CD4-positive, alpha-beta T cell treated with Interleukin-15 for 1 hour (primary cell): ENCODE measurements at regions not wholly inside any gene's neighbourhood (a gene's known extent, or its start where the extent isn't known, plus 50 kb on each side); places are given as distances from the start of the nearest gene placed in this dataset.
"Not testable (repeated sequence)": the region's sequence is repeated elsewhere in the genome, so short reads cannot be mapped to it uniquely, and the experiment has no call there.

Source experiments
- DNase-seq: peaks from one replicate; pipeline ENCODE4 v3.0.0-alpha.2; 2020

DNA sequence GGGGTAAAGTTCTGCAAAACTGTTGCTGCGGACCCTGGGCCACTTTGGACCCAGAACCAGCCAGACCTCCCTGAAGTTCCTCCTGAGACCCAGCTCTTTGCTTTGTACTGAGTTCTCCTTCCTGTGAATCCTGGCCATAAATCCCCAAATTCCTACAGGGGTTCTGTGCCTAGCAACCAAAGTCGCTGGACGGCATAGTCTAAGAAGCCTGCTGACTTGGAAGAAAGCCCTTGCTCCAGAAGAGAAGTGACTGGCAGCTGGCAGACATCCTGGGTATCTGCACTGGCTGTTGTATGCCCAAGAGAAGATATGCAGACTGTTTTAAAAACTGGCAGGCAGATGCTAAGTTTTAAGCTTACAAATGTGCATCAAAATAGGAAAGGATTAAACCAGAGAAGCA is 99.9 kb upstream of the SLC24A4 start:
- no peak for DNase-seq

DNA sequence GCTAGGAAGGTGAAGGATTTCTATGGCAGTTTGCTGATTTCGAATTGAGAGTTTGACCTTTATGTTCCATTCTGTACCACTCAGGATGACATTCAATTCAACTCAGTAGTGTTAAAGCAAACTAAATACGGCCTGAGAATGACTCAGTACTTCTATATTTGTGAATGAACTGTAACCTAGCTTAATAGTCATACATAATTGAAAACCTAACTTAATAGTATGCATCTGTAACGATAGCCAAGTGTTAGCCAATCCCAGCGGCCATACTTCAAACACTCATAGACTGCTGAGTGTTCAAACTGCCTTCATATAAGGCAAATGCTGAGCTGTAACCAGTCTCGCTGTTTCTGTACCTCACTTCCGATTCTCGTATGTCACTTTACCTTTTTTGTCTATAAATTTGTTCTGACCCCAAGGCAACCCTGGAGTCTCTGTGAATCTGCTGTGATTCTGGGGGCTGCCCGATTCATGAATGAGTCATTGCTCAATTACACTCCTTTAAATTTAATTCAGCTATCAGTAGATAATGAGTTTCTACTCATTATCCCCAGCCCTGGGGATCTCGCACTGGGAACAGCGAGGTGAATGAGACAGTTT is 98.5 kb upstream of the SLC24A4 start:
- DNase-seq = no peak

DNA sequence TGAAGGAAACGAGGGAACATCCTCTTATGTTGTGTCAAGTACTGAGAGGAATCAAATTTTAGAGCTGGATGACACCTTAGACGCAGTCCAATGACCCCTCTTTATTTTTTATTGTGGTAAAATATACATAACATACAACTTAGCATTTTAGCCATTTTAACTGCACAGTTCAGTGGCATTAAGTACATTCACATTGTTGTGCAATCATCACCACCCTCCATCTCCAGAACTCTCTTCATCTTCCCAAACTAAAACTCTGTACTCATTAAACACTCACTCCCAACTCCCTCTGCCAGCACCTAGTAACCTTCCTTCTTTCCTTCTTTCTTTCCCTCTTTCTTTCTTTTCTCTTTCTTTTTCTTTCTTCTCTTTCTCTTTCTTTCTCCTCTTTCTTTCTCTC is 97.2 kb upstream of the SLC24A4 start:
- no peak for DNase-seq

GRCh38 chr14:92226166-92226565 is 96.8 kb upstream of the SLC24A4 start:
- not testable (repeated sequence) for DNase-seq

DNA sequence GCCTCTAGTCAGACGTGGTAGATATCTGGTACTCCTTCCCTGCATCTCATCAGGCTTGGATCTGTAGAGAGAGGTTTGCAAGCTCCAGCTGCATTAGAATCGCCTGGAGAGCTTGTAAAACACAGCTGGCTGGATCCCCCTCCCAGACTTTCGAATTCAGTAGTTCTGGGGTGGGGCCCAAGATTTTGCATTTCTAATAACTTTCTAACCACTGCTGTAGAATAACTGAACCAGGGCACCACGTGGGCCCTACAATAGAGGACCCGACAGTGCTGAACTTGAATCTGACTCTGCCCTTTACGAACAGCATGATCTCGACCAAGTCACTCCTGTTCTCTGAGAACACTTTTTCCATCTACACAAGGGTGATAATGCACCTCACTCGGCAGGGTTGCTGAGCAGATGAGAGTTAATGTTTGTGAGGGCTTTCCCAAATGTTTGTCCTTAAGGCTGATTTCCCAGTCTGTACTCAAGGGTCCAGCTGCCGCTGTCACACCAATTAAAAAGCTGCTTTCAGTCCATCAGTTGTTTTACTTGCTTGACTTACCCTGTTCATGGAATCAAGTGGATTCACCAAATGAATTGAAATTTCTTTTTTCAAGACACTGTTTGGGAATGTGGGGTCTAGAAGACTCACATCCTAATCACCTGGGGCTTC is 86.6 kb upstream of the SLC24A4 start:
- DNase-seq = no peak

DNA sequence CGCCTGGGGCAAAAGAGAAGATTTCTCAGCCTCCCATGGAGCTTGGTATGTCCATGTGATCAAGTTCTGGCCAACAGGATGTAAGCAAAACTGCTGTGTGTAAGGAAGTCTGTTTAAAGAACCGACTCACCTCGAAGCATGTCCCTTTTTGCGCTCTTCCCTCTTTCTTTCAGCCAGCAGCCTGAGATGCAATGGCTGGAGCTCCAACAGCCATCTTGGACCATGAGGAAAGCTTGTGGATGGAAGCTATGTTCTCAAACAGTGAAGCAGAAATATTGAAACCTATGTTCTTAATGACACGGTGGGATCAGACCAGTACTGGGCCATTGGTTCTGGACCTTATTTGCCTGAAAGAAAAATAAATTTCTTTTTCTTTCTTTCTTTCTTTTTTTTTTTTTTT is 82.3 kb upstream of the SLC24A4 start:
- DNase-seq = no peak

- DNase-seq = no peak
These were observed 80.9 kb upstream of the SLC24A4 start for GRCh38 chr14:92241966-92242595.

- no peak for DNase-seq
These were observed 78.2 kb upstream of the SLC24A4 start for GRCh38 chr14:92244805-92245204.

- DNase-seq = peak; percentile 43
These were observed 75.6 kb upstream of the SLC24A4 start for GRCh38 chr14:92247341-92247740.

- no peak for DNase-seq
These were observed 75.0 kb upstream of the SLC24A4 start for GRCh38 chr14:92247947-92248346.

DNA sequence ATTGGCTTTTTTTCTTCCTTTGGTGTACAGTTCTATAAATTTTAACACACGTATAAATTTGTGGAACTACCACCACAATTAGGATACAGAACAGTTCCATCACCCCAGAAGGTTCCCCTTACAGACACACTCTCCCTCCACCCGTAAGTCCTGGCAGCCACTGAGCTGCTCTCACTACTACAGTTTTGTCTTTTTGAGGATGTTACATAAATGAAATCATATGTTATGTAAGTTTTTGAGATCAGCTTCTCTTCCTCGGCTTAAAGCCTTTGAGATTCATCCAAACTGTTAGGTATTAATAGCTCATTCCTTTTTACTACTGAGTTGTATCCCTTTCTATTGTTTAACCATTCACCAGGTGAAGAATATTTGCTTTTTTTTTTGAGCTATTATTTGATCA is 74.3 kb upstream of the SLC24A4 start:
- peak; percentile 42 for DNase-seq

DNA sequence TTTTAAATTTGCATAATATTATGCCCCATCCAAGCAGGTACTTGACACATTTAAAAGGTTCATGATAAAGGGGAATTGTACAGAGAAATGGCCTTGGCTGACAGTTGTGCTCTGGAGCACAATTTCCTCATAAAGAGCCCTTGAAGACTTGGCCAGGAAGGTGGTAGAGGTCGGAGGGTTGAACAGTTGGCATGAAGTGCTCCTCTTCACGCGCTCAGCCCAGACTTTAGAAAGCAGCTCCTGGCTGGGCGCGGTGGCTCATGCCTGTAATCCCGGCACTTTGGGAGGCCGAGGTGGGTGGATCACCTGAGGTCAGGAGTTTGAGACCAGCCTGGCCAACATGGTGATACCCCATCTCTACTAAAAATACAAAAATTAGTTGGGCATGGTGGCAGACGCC is 72.6 kb upstream of the SLC24A4 start:
- DNase-seq = not testable (repeated sequence)

GRCh38 chr14:92252323-92252722 is 70.6 kb upstream of the SLC24A4 start:
- no peak for DNase-seq

- DNase-seq = no peak
These were observed 69.5 kb upstream of the SLC24A4 start for GRCh38 chr14:92253381-92253894.

GRCh38 chr14:92254786-92255185 is 68.2 kb upstream of the SLC24A4 start:
- no peak for DNase-seq

DNA sequence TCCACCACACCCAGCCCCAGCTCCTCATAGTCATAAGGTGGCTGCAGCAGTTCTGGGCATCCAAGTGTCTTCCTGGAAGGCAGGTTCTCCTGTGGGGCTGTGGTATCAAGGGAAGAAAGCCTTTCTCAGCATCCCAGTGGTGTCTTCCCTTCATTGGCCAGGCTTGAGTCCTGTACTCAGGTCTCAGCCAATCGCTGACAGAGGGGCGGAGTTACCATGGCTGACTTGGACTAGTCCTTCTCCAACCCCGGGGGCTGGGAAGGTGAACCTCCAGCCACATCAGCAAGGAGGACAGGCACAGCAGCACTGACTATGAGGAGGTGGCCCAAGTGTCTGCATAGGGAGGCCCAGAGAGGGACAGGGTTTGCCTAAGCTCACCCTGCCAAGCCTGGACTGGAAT is 64.0 kb upstream of the SLC24A4 start:
- no peak for DNase-seq

- DNase-seq = peak; percentile 48
These were observed 63.2 kb upstream of the SLC24A4 start for GRCh38 chr14:92259613-92260357.

- DNase-seq = no peak
These were observed 59.3 kb upstream of the SLC24A4 start for GRCh38 chr14:92263681-92264080.

DNA sequence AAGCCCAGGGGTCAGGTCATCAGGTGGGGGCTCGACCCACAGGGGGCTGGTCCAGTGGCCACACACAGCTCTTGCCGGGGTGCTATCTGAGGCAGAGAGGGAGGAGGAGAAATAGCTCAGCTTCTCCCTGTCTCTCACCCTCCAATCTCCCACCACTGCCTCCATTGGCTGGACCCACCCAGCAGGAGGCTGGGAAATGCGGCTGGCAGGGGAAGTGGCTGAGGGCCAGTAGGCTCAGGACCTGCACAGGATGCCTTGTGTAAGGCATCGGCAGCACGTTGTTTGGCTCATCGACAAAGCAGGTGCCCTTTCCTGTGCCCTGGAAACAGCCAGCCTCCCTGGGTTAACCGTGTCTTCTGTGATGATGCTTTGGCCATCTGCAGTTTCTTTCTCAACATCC is 58.8 kb upstream of the SLC24A4 start:
- no peak for DNase-seq

- DNase-seq = no peak
These were observed 56.7 kb upstream of the SLC24A4 start for GRCh38 chr14:92266216-92266615.
